GM18867 (cell line): ENCODE measurements at regions not wholly inside any gene's neighbourhood (a gene's known extent, or its start where the extent isn't known, plus 50 kb on each side); places are given as distances from the start of the nearest gene placed in this dataset.
"Not testable (repeated sequence)": the region's sequence is repeated elsewhere in the genome, so short reads cannot be mapped to it uniquely, and the experiment has no call there.

Experiments used
- ATAC-seq: cut with Tn5 transposase; IDR thresholded peaks from one replicate; pipeline ENCODE4 v1.9.1; 2021; ENCODE audit warnings: mild to moderate bottlenecking, moderate library complexity; ENCODE audit not compliant: unreplicated experiment

DNA sequence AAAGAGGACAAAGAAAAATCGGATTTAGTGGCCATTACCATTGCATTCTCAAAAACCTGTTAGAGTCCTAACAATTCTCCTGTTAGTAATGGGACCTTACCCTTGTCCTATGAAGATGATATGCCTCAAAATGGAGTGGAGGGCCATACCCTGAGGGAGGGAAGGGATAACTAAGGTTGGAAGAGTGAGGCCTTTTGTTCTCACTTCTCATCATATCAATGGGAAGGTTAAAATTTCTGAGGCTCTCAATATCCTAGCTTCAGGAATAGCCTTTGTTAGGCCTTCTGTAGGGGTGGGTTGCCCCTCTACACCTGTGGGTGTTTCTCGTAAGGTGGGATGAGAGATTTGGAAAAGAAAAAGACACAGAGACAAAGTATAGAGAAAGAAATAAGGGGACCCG lies 109.4 kb upstream of the SGIP1 start:
- not testable (repeated sequence) for ATAC-seq

DNA sequence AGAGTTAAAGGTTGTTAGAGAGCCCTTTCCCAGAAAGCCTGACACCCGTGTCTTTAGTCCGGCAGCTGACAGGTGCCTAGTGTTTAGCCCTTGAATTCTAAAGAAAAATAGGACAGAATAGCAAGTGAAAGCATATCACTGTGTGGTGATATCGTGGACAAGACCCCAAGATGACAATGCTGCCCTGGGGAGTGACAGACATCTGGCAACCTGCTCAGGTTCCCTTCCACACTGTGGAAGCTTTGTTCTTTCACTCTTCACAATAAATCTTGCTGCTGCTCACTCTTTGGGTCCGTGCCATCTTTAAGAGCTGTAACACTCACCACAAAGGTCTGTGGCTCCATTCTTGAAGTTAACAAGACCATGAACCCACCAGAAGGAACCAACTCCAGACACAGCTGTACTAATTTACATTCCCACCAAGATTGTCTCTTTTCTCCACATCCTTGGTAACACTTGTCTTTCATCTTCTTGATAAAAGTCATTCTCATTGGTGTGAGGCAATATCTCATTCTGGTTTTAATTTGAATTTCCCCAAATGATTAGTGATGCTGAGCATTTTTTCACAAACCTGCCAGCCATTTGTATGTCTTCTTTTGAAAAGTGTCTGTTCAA lies 107.6 kb upstream of the SGIP1 start:
- ATAC-seq = no peak

DNA sequence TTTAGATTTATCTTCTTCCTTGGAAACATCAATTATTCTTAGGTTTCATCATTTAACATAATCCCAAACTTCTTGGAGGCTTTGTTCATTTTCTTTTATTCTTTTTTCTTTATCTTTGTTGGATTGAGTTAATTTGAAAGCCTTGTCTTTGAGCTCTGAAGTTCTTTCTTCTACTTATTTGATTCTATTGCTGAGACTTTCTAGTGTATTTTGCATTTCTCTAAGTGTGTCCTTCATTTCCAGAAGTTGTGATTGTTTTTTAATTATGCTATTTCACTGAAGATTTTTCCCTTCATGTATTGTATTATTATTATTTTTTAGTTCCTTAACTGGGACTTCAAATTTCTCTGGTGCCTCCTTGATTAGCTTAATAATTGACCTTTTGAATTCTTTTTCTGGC lies 103.1 kb upstream of the SGIP1 start:
- ATAC-seq = not testable (repeated sequence)

DNA sequence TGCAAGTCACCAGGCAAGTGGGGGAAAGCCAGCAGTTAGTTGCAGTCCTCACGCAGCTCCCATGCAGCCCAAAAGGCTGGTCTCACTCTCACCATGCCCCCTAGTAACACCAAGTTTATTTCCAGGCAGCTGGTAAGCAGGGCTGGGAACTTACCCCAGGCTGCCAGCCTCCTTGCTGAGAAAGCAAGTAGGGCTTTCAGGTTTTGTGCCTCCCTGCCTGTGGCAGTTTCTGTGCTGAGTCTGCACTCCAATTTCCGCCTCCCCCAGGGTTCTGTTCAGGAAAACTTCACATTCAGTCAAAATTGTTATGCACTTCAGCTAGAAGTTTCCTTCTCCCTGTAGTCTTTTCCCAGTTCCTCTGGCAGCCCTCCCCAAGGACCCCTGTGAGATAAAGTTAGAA lies 102.0 kb upstream of the SGIP1 start:
- no peak for ATAC-seq

DNA sequence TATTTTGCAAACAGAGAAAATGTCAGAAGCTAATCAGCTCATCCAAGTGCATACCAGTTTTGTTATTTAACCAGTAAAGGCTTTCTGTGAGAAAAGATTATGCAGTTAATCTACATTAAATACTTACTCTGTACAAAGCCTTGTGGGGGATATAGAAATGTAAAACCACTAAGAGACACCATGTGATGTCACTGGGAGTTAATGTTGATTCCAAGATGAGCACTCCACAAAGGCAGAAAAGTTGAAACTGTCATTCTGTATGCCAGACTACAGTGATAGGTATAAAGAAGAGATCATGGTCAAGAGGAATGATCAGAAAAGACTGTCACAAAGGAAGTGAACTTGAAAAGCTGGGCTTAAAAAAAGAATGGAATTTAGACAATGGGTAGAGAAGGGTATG lies 100.3 kb upstream of the SGIP1 start:
- ATAC-seq = no peak

DNA sequence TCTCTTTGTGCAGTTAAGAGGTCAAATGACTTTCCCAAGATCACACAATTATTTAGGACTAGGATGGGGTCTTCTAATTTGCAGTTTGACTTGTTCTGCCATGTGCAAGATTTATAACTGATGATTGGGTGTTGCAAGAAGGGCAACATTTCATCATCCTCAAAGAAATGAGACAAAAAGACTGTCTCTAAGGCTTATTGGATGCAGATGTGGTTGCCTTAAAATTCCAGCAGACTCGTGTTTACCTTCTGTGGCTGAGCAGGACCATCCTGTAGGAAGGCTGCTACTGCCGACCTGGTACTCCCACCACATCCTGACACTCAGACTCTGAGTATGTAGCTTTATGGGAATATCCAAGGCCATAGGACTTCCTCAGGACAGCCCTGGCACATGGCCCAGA lies 99.9 kb upstream of the SGIP1 start:
- ATAC-seq = no peak

DNA sequence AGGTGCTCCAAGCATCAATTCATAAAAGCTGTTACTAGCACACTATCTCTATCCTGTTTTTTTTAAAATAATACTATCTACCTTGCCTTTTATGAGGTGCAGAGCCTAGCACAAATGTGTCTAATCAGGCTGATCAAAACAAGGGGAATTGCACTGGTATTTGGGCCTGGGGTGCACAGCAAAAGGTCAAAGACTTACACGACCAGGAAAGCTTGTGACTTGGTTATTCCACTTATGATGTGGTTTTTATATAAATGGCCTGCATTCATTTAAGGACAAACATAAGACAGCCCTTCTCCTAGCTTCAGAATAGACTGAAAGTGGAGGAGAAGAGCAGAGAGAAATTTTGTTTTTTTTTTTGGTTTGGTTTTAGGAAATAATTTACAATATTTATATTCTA lies 98.4 kb upstream of the SGIP1 start:
- no peak for ATAC-seq

DNA sequence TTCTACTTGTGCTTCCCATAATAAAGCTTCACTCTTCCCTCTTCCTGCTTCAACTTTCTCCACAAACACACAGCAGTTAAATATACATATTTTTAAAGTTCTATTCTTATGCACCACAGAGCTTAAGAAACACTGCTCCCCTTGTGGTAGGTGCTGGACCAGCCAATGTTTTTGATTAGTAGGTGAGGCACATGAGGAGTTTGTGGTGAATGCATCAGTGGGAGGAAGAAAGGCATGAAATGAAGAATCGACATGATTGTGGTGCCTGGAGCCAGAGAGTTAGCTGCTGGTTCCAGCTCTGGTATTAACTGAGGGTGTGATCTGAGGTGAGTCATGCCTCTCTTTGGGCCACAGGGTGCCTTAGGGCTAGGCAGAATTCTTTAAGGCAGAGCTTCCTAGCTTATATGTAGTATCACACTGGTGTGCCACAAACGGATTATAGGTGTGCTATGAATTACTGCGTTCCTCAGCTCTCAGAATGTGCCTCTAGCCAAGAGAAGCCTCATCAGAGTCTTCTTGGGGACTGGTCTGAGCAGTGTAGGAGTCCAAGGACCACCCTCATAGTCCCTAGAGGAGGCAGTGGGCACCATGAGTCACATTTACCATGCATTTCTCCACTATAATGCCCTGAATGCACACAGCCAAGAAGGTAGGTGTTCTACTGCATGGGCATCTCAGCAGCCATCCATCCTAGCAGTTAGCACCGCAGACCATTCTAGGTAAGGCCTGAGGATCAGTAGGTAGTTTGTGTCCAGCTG lies 97.4 kb upstream of the SGIP1 start:
- peak; percentile 74 for ATAC-seq

DNA sequence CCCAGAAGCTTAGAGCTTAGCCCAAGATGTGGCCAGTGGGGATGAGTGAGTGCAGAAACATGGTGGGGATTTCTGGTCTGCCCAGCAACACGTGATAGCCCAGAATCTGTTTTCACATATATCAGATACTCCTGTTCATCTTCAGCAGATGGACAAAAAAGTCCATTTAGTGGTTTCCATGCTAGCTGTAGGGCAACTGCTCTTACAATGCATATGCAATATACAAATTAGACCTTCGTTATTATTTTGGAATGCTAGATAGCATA lies 96.9 kb upstream of the SGIP1 start:
- ATAC-seq = peak; percentile 5

DNA sequence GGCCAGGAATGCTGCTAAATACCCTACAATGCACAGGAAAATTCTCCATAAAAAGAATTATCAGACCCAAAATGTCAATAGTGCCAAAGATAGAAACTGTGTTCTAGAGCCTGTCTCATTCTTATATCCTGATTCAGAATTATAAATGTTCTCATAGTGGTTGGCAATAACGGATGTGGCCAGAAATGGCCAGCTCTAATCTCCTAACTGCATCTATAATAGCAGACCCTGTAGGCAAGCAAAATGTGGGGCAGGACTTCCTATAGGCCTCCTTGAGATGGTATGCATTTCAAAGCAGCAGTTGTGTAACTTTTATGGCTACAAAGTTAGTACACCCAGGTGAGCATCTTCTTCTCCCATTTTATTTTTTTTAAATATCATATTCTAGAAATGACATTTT lies 95.9 kb upstream of the SGIP1 start:
- no peak for ATAC-seq

DNA sequence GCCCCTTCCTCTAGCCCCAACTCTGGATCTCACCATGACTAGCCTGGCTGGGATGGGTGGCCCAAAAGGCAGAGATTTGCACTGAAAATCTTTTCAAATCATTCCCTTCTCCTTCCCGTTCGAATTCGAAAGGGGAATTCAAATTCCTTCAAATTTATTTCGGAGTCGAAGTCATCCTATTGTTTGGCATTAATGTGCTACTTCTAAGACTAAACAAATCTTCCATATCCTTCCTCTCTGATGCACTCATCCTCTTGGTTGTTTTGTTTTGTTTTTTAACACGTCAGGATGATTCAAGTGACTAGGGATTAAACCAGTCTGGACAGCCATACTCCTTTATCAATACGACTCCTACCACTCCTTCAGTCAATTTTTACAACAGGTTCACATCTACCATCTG lies 95.5 kb upstream of the SGIP1 start:
- ATAC-seq = no peak

DNA sequence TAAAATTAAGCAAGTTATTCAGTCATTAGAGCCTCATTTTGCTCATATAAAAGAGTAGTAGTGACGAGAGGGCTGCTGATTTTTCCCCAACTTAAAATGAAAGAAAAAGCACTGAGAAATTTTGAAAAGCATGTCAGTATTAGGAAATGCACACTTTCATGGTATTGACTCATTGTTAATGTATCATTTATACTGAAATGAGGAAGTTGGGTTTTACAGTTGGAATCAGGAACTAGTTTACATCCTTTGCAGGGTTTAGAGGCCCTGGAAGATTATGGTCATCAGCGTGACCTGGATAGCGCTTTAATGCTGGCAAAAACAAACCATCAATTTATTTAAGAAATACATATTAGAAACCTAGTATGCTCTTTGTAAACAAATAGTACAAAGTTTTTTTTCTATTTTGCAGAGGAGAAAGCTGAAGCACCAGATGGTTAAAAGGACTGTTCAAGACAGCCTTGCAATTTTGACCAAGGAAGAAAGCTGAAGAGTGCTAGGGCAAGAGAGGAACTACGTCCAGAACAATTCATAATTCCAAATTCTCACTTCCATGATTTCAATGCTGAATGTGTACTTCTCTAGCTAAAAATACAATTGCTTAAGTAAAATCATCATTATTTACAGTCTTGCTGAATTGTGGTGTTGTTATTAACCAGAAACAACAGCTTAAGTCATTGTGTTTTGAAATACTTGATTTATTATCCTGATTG lies 94.8 kb upstream of the SGIP1 start:
- ATAC-seq = peak; percentile 65

DNA sequence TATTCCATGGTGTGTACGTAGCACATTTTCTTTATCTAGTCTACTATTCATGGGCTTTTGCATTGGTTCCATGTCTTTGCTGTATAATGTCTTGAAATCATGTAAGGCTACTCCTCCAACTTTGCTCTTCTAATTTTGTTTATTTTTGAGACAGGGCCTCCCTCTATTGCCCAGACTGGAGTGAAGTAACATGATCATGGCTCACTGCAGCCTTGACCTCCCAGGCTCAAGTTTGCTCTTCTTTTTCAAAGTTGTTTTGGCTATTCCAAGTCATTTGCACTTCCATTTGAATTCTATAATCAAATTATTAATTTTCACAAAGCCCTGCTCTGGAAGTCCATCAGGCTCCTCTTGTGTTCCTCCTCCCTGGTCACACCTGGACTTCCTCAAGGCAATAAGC lies 90.2 kb upstream of the SGIP1 start:
- ATAC-seq = no peak

DNA sequence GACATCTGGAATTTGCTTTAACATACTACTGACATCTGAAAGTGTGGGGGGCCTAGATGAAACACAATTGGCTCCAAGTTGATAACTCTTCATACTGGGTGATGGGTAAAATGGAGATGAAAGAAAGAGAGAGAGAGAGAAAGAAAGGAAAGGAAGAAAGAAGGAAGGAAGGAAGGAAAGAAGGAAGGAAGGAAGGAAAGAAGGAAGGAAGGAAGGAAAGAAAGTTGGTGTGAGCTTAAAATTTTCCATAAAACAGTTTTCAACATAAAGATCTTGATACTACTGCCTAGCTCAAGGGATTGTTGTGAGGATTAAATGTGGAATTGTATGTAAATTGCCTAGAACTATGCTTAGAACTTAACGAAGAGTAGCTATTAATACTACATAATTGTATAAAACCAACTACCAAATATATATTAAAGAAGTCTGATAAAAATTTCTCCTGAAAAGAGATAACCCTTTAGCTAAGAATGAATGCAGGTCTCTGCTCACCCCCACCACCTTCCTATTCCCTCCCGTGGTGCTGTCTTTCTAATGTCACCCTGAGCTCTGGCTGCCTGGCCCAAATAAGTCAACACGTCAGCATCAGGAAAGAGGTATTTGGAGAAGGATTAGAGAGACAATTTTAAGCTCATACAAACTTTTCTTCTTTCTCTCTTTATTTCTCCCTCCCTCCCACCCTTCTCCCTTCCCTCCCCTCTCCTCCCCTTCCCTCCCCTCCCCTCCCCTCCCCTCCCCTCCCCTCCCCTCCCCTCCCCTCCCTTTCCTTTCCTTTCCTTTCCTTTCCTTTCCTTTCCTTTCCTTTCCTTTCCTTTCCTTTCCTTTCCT lies 89.3 kb upstream of the SGIP1 start:
- ATAC-seq = no peak

DNA sequence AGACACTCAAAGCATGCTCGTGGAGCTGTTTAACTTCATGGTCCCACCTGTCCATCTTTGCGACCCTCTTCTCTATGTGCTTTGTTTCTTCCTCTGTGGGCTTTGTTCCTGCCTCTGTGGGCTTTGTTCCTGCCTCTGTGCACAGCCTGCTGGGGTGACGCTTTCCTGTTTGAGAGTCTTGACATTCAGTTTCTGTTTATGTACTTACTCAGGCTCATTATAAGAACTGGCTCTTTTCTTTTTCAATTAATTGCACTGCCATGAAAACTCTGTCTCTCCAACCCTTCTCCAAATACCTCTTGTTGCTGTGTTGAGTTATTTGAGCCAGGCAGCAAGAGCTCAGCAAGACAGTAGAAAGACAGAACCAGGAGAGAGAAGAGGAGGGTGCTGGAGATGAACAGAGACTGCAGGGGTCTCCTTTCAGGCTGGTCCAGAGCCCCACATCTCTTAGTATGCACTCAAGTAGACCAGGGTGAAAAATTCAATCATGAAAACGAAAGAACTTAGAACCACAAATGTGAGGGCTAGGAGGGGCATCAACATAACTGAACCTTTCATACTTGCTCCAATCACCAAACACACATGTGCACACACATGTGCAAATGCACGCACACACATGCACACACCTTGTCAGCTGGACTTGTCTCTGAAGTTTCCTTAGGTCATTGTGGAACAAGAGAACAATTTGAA lies 88.3 kb upstream of the SGIP1 start:
- peak; percentile 86 for ATAC-seq

DNA sequence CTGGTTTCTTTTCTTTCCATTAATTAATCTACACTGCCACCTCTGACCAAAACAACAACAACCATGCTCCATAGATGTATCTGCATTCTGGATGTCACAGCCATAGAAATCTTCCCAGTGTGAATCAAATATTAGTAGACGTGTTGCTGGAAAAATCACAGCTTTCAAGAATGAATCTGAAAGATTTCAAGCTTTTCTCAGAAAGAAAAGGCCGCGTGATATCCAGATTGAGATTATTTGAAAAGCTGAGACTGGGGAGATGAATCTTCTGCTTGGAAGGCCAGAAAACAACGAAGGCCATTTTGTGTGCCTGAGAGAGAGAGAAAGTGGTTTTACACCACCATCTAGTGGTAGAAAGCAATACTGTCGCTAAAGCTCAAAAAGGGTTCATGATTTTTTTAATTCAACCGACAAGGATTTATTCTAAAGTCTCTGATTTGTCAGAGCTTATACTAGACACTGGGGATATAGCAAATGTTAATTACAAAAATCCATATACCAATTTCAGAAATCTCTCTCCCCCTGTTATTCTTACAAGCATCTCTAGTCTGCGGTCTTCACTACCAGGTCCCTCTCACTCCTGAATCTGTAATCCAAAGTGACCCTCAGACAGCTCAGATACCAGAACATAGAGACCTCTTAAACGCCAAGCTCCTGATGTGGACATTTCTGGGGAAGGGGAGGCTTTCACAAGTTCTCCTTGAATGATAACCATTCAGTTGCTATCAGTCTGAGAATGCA lies 87.5 kb upstream of the SGIP1 start:
- ATAC-seq = peak; percentile 59

DNA sequence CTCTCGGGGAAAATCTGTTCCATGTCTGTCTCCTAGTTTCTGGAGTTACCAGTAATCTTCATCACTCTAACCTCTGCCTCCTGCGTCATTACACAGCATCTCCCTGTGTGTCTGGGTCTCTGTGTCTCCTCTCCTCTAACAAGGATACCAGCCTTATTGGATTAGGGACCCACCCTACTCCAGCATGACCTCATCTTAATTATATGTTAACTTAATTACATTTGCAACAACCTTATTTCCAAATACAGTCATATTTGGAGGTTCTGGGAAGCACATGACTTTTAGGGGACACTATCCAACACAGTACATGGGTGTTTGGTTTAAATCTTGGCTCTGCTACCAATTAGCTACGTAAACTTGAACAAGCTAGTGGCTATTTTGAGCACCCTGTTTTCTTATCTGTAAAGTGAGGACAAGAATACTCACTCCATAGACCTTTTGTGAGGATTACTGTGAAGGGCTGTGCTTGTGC lies 83.9 kb upstream of the SGIP1 start:
- no peak for ATAC-seq

DNA sequence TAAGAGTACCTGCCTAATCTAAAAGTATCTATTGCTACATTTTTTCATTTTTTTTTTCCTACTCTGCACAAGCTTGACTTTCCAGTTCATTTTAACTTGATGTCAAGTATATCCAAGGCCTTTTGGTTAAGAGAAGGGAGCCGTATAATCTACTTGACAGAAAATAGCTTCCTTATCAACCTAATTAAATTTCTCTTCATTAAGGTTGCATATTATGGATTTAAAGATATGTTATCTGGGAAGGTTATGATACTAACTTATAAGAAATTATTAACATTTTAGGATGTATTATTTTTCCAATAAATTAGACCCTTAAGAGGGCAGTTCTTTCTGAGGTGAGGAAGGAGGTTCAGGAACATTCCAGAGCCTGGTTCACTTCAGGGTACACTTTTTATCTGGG lies 83.1 kb upstream of the SGIP1 start:
- no peak for ATAC-seq

DNA sequence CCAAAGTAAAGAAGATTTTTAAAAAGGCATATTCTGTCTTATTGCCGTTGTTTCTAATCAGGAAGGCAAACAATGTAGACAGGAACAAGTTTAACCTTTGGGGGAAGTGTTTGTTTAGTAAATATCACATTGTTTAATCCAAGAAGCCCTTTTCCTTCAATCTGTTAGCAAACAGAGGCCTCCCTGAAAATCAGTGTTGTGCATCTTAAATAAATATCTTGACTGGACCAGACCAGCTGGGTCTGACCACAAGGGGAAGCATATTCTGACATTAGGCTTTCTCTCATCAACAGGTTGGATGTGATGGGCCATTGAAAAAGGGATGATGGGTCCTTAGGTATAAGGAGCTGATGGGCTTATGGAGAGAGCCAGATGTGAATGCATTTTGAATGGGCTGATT lies 81.8 kb upstream of the SGIP1 start:
- ATAC-seq = no peak

DNA sequence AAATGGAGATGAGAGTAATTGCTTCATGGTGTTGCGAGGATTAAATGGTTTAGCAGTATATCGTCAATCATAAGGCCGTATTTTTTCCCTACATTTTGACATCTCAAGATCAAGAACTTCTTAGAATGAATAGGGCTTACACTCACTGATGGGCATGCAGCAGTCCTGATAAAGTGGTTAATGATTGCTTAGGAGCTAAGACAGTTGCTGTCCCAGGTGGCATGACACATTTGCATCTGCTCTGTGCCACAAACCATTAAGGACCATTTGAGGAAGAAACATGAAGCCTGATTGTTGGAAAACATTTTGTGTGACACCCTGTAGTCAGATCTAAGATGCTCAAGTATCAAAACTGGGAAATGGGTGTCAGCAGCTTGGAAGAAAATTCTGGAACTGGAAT lies 81.0 kb upstream of the SGIP1 start:
- no peak for ATAC-seq
